Motor neuron (in vitro differentiated cells): ENCODE measurements at regions not wholly inside any gene's neighbourhood (a gene's known extent, or its start where the extent isn't known, plus 50 kb on each side); places are given as distances from the start of the nearest gene placed in this dataset.

Experiments used
- ATAC-seq, 8 experiments: fragments of 200-7000 bp; cut with Tn5 transposase; replicated peaks in 6 of 8; 2 replicates each; pipeline ENCODE4 v1.8.0; 2021; ENCODE audit warnings: mild to moderate bottlenecking in 8 of 8, moderate library complexity in 8 of 8
- H3K27ac ChIP-seq, 2 donors: fragments of 250-450 bp; sonication (Bioruptor Pico); 2 replicates each; pipeline ENCODE4 v1.9.0; 2021; ENCODE audit warnings: antibody characterized with exemption in 2 of 2, mild to moderate bottlenecking in 2 of 2, moderate library complexity in 1 of 2
- H3K4me1 ChIP-seq, 2 donors: fragments of 250-450 bp; sonication (Bioruptor Pico); replicated peaks in 1 of 2; 2 replicates each; pipeline ENCODE4 v1.6.1; 2021; ENCODE audit warnings: antibody characterized with exemption in 2 of 2, mild to moderate bottlenecking in 2 of 2, moderate library complexity in 1 of 2
- H3K4me3 ChIP-seq, 5 donors: fragments of 250-450 bp; sonication (Bioruptor Pico); 2 replicates each; pipeline ENCODE4 v1.9.0; 2021; ENCODE audit warnings: antibody characterized with exemption in 5 of 5, mild to moderate bottlenecking in 5 of 5, moderate library complexity in 4 of 5
- WGBS, 10 experiments: fragments of 450-650 bp; shearing (Covaris generic); methylation state at CpG; one replicate each; pipeline ENCODE4 v1.0.0; 2022; 5-methylcytosine and 5-hydroxymethylcytosine counted together
- in situ Hi-C, 9 experiments: fragments of 400-800 bp; cut with MboI; loops; one replicate each; pipeline ENCODE4 v1.15.0; 2021; ENCODE audit warnings: low sequenced_read_pairs in 9 of 9, low pct_unique_long_range_greater_than_20kb in 2 of 9; ENCODE audit not compliant: unreplicated experiment in 9 of 9

DNA sequence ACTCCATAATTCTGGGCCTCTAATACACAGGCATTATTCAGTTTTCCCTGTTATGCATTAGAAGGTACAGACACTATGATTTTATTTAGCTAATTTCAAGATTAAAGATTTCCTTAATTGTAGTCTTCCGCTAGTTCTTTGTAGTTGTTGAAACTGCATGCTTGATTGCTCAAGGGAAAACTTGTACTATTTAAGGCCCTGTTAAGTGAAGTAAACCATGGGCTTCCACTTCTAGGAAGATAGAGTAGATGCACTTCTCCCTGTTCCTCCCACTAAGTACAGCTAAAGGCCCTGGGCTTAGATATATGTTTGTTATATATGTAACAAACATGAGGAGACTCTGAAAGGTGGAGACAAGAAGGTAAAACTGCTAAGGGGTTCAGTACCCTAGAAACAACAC lies 215.8 kb upstream of the LEF1 start:
- H3K27ac ChIP-seq: no peak overlapping the region
- no peak overlapping the region for H3K4me3 ChIP-seq
- WGBS, 10 experiments: 40 to 100% (median 100%) methylated on average over 1 of the region's 1 CpG; no CpG with 5 or more reads in 3 of the 10 experiments
- H3K4me1 ChIP-seq: no peaks in the 10 kb centered on the region
- in situ Hi-C loops: no loop called here
- no peak for ATAC-seq

DNA sequence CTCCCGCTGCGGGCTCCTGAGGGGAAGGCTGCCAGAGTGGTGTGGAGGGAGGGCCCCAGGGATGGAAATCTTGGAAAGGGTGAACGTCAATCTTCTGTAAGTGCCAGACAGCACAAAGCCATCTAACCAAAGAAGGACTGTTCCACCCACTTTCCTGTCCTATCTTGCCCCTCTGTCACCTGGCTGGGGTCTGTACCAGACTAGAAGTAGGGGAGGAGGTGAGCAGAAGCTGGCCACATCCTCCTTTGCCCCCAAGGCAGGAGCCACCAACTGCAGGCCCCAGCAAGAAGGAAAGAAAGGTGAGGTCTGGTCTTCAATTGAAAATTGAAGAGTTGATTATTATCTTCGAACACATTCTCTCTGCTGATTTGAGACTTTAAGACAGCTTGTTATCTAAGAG lies 214.4 kb upstream of the LEF1 start:
- WGBS, 10 experiments: 25 to 100% (median 81%) methylated on average over 1 to 4 of the region's 4 CpGs; no CpG with 5 or more reads in 2 of the 10 experiments
- in situ Hi-C loops: no loop called here
- Histone ChIP-seq H3K4me1 (no peaks in the 10 kb centered on the region), H3K4me3 (no peak overlapping the region), H3K27ac (no peak overlapping the region)
- no peak for ATAC-seq

DNA sequence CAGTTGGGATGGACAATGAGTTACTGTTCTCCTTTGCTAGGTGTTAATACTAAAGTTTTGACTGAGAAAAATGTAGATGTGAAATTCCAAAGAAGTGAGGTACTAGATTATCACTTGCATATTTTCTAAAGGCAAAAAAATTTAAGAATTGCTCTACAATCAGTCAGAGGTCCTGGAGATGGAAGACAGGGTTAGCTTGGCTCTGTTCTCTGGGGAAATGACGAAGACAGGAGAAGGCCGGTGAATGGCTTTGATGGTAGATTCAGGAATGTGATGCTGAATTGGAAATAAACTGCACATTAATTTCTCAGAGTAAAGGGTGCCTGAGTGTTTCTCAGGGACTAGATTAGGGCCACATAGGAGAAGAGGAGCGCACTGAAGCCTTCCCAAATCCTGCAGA lies 214.0 kb upstream of the LEF1 start:
- 43 to 100% (median 80%) methylated on average over 1 to 3 of the region's 3 CpGs; no CpG with 5 or more reads in 3 of the 10 experiments for WGBS, 10 experiments
- in situ Hi-C loops: no loop called here

DNA sequence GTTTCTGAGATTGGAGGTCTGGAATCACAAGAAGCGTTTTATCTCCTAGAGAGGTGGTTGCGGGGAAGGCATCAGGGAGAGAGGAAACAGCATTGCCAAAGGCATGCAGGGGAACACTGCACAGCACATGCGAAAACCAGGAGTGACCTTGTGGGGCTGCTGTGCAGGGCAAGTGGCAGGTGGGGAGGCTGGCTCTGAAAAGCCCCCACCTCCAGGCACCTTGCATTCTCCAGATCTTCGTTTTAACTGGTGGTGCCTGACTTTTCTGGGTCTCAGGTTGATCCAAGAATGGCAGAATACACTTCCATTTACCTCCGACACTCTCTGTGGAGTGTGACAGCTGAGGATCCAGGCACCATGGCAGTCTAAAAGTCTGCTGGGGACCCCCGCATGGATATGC lies 209.4 kb upstream of the LEF1 start:
- Histone ChIP-seq H3K27ac (no peak overlapping the region), H3K4me3 (no peak overlapping the region), H3K4me1 (no peaks in the 10 kb centered on the region)
- WGBS, 10 experiments: 32 to 100% (median 87%) methylated on average over 1 to 5 of the region's 6 CpGs; no CpG with 5 or more reads in 4 of the 10 experiments
- in situ Hi-C loops: no loop called here
- ATAC-seq: no peak

More for the DNA sequence above, 214.0 kb upstream of the LEF1 start:
- no peak overlapping the region for H3K4me3 ChIP-seq
- no peaks in the 10 kb centered on the region for H3K4me1 ChIP-seq
- no peak for ATAC-seq
- H3K27ac ChIP-seq: no peak overlapping the region

- no peak overlapping the region for H3K27ac ChIP-seq
- H3K4me1 ChIP-seq: no peaks in the 10 kb centered on the region
- 78 to 100% (median 82%) methylated on average over 1 to 3 of the region's 3 CpGs; no CpG with 5 or more reads in 4 of the 10 experiments for WGBS, 10 experiments
- in situ Hi-C loops: no loop called here
- H3K4me3 ChIP-seq: no peak overlapping the region
- no peak for ATAC-seq
These were observed 208.3 kb upstream of the LEF1 start for GRCh38 chr4:108377021-108377420.

- H3K4me1 ChIP-seq: peaks cover 13 to 14% of the 10 kb centered on the region in 2 donors
- H3K27ac ChIP-seq: no peak overlapping the region
- in situ Hi-C loops: no loop called here
- no peak overlapping the region for H3K4me3 ChIP-seq
- no peak for ATAC-seq
- 28 to 100% (median 70%) methylated on average over 1 to 3 of the region's 3 CpGs; no CpG with 5 or more reads in 1 of the 10 experiments for WGBS, 10 experiments
These were observed 206.7 kb upstream of the LEF1 start for GRCh38 chr4:108375434-108375833.

DNA sequence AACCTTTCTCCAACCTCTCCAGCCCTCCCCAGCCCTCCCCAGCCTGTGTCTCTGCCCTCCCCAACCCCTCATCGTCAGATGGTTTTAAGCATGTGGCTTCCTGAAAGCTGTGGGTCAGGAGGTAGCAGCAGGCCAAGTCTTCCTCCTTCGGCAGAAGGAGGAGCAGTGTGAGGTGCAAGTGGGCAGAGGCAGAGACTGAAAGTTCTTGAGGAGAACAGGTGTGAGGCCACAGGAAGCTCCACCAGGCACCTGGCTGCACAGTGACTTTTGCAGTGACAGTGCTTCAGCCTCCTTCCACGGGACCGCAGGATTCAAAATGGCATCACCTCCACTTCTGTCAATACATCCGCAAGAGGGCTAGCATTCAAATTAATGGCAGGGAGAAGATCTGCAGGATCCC lies 203.9 kb upstream of the LEF1 start:
- peaks cover 16 to 19% of the 10 kb centered on the region in 2 donors for H3K4me1 ChIP-seq
- ATAC-seq: no peak
- 36 to 100% (median 100%) methylated on average over 1 to 3 of the region's 5 CpGs; no CpG with 5 or more reads in 5 of the 10 experiments for WGBS, 10 experiments
- no peak overlapping the region for H3K4me3 ChIP-seq
- in situ Hi-C loops: no loop called here
- no peak overlapping the region for H3K27ac ChIP-seq

GRCh38 chr4:108371282-108371681 lies 202.6 kb upstream of the LEF1 start:
- no peak overlapping the region for H3K27ac ChIP-seq
- WGBS, 10 experiments: 11 to 77% (median 45%) methylated on average over 3 to 8 of the region's 8 CpGs; no CpG with 5 or more reads in 1 of the 10 experiments
- ATAC-seq: peak in 5 of 8 experiments; percentile 69 to 81 (median 77)
- no peak overlapping the region for H3K4me3 ChIP-seq
- peaks cover 16 to 19% of the 10 kb centered on the region in 2 donors for H3K4me1 ChIP-seq
- in situ Hi-C loops: no loop called here

- in situ Hi-C loops: no loop called here
- 6 to 100% (median 50%) methylated on average over 2 to 16 of the region's 21 CpGs for WGBS, 10 experiments
- peaks cover 17 to 20% of the 10 kb centered on the region in 2 donors for H3K4me1 ChIP-seq
- peak in 5 of 8 experiments; percentile 14 to 71 (median 61) for ATAC-seq
- H3K27ac ChIP-seq: no peak overlapping the region
- H3K4me3 ChIP-seq: no peak overlapping the region
These were observed 201.8 kb upstream of the LEF1 start for GRCh38 chr4:108370291-108371141.

DNA sequence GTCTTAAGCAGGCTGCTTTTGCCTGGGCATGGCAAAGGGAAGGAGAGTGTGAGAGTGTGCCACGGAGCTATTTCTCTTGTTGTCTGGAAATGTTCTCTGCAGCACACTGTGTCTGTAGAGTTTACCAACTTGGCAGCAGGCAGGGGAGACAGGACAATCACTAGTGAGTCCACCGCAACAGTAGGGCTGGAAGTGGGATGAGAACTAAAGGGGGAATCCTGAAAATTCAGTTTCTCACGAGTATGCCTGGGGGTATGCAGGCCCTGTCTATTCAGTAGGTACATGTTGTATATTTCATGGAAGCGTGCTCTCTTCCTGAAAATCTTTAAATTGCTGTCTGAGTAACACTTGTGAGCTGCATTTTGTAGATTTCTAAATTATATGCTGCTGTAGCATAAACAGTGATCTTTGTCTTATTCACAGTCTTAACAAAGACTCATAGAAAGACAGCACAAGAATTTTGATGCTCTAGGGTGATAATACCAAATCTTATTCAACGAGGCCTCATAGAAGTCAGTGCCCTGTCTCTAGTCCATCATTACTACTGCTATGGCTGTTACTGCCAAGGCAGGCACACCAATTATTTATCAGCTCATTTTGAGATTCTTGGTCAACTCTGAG lies 200.4 kb upstream of the LEF1 start:
- H3K4me1 ChIP-seq: peaks cover 22% of the 10 kb centered on the region in 2 donors
- H3K27ac ChIP-seq: no peak overlapping the region
- WGBS, 10 experiments: 0 to 100% (median 72%) methylated on average over 1 to 5 of the region's 5 CpGs
- in situ Hi-C loops: no loop called here
- peak in 1 of 8 experiments; percentile 42 for ATAC-seq
- H3K4me3 ChIP-seq: no peak overlapping the region

DNA sequence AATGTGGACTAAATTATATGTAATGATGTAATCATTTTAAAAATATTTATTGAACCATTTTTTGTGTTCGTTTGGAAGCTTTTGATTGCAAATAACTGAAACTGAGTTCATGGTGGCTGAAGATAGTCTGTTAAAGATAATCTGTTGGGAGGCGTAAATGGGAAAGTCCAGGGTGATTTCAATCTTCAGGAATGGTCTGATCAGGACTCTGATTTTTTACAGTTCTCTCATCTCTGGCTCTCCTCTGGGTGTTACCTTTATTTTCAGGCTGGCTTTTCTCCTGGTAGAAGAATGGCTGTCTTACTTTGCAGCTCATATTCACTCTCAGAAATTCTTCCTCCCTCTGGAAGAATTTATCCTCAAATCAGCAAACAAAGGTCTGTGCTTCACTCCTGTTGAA lies 199.0 kb upstream of the LEF1 start:
- Histone ChIP-seq H3K4me1 (peaks cover 22% of the 10 kb centered on the region in 2 donors), H3K27ac (no peak overlapping the region), H3K4me3 (no peak overlapping the region)
- in situ Hi-C loops: no loop called here
- ATAC-seq: no peak
- WGBS, 10 experiments: 49 to 100% (median 67%) methylated on average over 1 to 2 of the region's 2 CpGs; no CpG with 5 or more reads in 2 of the 10 experiments

- in situ Hi-C loops: no loop called here
- 0 to 100% (median 87%) methylated on average over 1 of the region's 1 CpG; no CpG with 5 or more reads in 4 of the 10 experiments for WGBS, 10 experiments
- Histone ChIP-seq H3K27ac (no peak overlapping the region), H3K4me1 (peaks cover 21 to 22% of the 10 kb centered on the region in 2 donors), H3K4me3 (no peak overlapping the region)
- no peak for ATAC-seq
These were observed 198.0 kb upstream of the LEF1 start for GRCh38 chr4:108366716-108367115.

DNA sequence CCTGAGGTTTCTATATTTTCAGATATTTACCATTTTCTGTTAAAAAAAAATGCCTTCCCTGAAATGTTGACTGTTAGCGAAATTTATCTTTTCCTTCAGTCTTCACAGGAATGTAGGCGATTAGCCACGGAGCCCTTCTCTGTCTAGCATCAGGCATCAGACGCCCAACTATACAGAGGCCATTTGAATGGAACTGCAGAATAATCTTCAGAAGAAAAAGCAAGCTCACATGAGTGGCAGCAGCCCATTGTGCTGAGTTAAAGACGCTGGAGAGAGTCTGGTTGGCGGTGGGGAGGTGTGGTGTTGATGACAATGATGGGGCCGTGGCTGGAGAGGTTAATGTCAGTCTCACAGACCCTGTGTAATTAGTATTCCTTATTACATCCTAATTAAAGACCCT lies 196.8 kb upstream of the LEF1 start:
- ATAC-seq: peak in 4 of 8 experiments; percentile 41 to 67 (median 58)
- WGBS, 10 experiments: 8 to 80% (median 44%) methylated on average over 1 to 7 of the region's 7 CpGs
- in situ Hi-C loops: no loop called here

More for the DNA sequence above, 196.8 kb upstream of the LEF1 start:
- no peak overlapping the region for H3K27ac ChIP-seq
- H3K4me1 ChIP-seq: peaks cover 9 to 13% of the 10 kb centered on the region in 2 donors
- H3K4me3 ChIP-seq: no peak overlapping the region
